Neural cell (in vitro differentiated cells): ENCODE measurements at regions not wholly inside any gene's neighbourhood (a gene's known extent, or its start where the extent isn't known, plus 50 kb on each side); places are given as distances from the start of the nearest gene placed in this dataset.

Source experiments
- H2AFZ ChIP-seq: fragments of 200-600, 300-800 bp; sonication (generic), shearing (Covaris generic); 2 replicates; pipeline ENCODE4 v1.6.0; 2014; ENCODE audit warnings: low read depth, mild to moderate bottlenecking, antibody characterized with exemption, low read length, moderate library complexity
- H3F3A ChIP-seq: fragments of 200-600 bp; shearing (Covaris generic); 2 replicates; pipeline ENCODE4 v1.6.1; 2016; ENCODE audit warnings: mild to moderate bottlenecking, moderate library complexity, mixed read lengths, antibody characterized with exemption, low read length; ENCODE audit not compliant: insufficient read depth, poor library complexity, severe bottlenecking
- H3K27ac ChIP-seq: fragments of 200-600, 300-800 bp; sonication (generic), shearing (Covaris generic); 2 replicates; pipeline ENCODE4 v1.5.1; 2014; ENCODE audit warnings: mild to moderate bottlenecking, low read length, moderate library complexity
- H3K27me3 ChIP-seq: fragments of 300-800, 200-600 bp; sonication (generic), shearing (Covaris generic); 2 replicates; pipeline ENCODE4 v1.6.0; 2014; ENCODE audit warnings: mild to moderate bottlenecking, low read depth, low read length, moderate library complexity; ENCODE audit not compliant: insufficient read depth
- H3K36me3 ChIP-seq: fragments of 300-800, 200-600 bp; sonication (generic), shearing (Covaris generic); 2 replicates; pipeline ENCODE4 v1.5.1; 2014; ENCODE audit warnings: mild to moderate bottlenecking, antibody characterized with exemption, low read length, moderate library complexity; ENCODE audit not compliant: insufficient read depth
- H3K4me2 ChIP-seq: fragments of 300-800, 200-600 bp; sonication (generic), shearing (Covaris generic); 2 replicates; pipeline ENCODE4 v1.6.0; 2014; ENCODE audit warnings: mild to moderate bottlenecking, low read length
- H3K4me3 ChIP-seq: fragments of 300-800, 200-600 bp; sonication (generic), shearing (Covaris generic); 2 replicates; pipeline ENCODE4 v1.5.1; 2014; ENCODE audit warnings: mild to moderate bottlenecking, low read length, moderate library complexity
- H3K79me2 ChIP-seq: fragments of 200-600 bp; shearing (Covaris generic); replicated peaks from 2 replicates; pipeline ENCODE4 v1.6.0; 2014; ENCODE audit warnings: mild to moderate bottlenecking, low read length, moderate library complexity; ENCODE audit not compliant: insufficient read depth
- H3K9ac ChIP-seq: fragments of 300-800, 200-600 bp; sonication (generic), shearing (Covaris generic); 2 replicates; pipeline ENCODE4 v1.6.1; 2016; ENCODE audit warnings: mild to moderate bottlenecking, low read length, mixed read lengths
- H3K9me2 ChIP-seq: fragments of 200-600 bp; shearing (Covaris generic); 2 replicates; pipeline ENCODE4 v1.6.1; 2016; ENCODE audit warnings: mild to moderate bottlenecking, low read length, mixed read lengths; ENCODE audit not compliant: insufficient read depth
- H3K9me3 ChIP-seq: fragments of 200-600, 300-800 bp; sonication (generic), shearing (Covaris generic); 2 replicates; pipeline ENCODE4 v1.6.1; 2016; ENCODE audit warnings: mild to moderate bottlenecking, mixed run types, low read length, moderate library complexity, mixed read lengths
- H4K20me1 ChIP-seq: fragments of 200-600 bp; shearing (Covaris generic); 2 replicates; pipeline ENCODE4 v1.6.1; 2016; ENCODE audit warnings: mild to moderate bottlenecking, mixed run types; ENCODE audit not compliant: insufficient read depth
- EP300 ChIP-seq: fragments of 450-650 bp; conservative IDR thresholded peaks from 2 replicates; pipeline ENCODE4 v1.6.1; 2014; ENCODE audit warnings: antibody characterized with exemption, mild to moderate bottlenecking, moderate library complexity; ENCODE audit not compliant: poor library complexity, severe bottlenecking
- EZH2 ChIP-seq: fragments of 200-600, 300-800 bp; shearing (Covaris generic), sonication (generic); IDR thresholded peaks from 2 replicates; pipeline ENCODE4 v1.6.1; 2014; ENCODE audit warnings: antibody characterized with exemption, low read length, borderline replicate concordance, mild to moderate bottlenecking; ENCODE audit not compliant: insufficient read depth, poor library complexity, severe bottlenecking
- MXI1 ChIP-seq: fragments of 450-650 bp; conservative IDR thresholded peaks from 2 replicates; pipeline ENCODE4 v1.6.1; 2014; ENCODE audit warnings: antibody characterized with exemption, mild to moderate bottlenecking; ENCODE audit not compliant: poor library complexity, severe bottlenecking
- POLR2AphosphoS5 ChIP-seq: IDR thresholded peaks from 2 replicates; pipeline ENCODE4 v1.6.1; 2012
- RAD21 ChIP-seq: fragments of 450-650 bp; conservative IDR thresholded peaks from 2 replicates; pipeline ENCODE4 v1.6.1; 2014; ENCODE audit warnings: antibody characterized with exemption, mild to moderate bottlenecking, moderate library complexity
- SMC3 ChIP-seq: fragments of 450-650 bp; conservative IDR thresholded peaks from 2 replicates; pipeline ENCODE4 v1.6.1; 2014; ENCODE audit warnings: antibody characterized with exemption, mild to moderate bottlenecking, moderate library complexity; ENCODE audit not compliant: poor library complexity
- TAF1 ChIP-seq: IDR thresholded peaks from 2 replicates; pipeline ENCODE4 v1.6.1; 2012; ENCODE audit warnings: low read depth
- TF ChIP-seq, protein P1 (sequence below): fragments of 450-650 bp; IDR thresholded peaks from 2 replicates; pipeline ENCODE4 v1.5.1; 2014; ENCODE audit warnings: antibody characterized with exemption, mild to moderate bottlenecking, moderate library complexity; ENCODE audit not compliant: poor library complexity, severe bottlenecking
- TF ChIP-seq, protein P2 (sequence below): IDR thresholded peaks from 2 replicates; pipeline ENCODE4 v1.6.1; 2012; ENCODE audit warnings: borderline replicate concordance

DNA sequence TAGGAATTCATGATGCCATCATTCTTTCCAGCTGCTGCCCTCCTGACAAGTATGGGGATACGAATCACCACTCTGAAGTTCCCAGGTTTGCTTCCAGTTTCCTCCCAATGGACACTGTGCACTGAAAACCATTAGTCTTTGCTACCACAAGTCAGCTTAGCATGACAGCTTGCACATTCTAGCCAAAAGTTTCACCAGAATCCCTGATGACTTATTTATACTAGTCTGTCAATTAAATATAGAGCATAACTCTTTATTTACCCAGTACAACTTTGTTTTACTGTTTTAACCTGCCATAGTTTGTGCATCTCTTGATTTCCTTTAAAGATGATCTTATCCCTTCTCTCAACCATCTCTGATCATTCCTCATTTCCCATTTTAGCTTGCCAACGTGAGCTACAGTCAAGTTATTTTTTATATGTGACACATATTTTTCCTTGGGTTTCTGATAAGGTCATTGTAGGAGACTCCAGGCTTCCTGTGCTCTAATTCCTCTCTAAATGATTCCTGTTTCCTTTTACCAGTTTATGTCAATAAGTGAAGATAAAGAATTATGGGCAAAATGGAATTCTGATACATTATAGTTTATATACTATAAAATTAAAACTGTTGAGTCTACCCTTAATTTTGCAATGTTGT, 167.5 kb upstream of the MEOX2 start:
- Histone ChIP-seq H3K4me2 (no peak overlapping the region), H3K27ac (no peak overlapping the region), H3K36me3 (no peaks in the 10 kb centered on the region), H3K9me2 (no peaks in the 10 kb centered on the region), H3K9ac (no peak overlapping the region), H3K9me3 (no peaks in the 10 kb centered on the region), H3K4me3 (no peak overlapping the region), H3K27me3 (no peaks in the 10 kb centered on the region), H3F3A (no peaks in the 10 kb centered on the region), H3K79me2 (no peaks in the 10 kb centered on the region), H4K20me1 (no peaks in the 10 kb centered on the region), H2AFZ (no peak overlapping the region)
- no peak for TF ChIP-seq MXI1
- TF ChIP-seq TAF1 = no peak
- TF ChIP-seq, protein P1, sequence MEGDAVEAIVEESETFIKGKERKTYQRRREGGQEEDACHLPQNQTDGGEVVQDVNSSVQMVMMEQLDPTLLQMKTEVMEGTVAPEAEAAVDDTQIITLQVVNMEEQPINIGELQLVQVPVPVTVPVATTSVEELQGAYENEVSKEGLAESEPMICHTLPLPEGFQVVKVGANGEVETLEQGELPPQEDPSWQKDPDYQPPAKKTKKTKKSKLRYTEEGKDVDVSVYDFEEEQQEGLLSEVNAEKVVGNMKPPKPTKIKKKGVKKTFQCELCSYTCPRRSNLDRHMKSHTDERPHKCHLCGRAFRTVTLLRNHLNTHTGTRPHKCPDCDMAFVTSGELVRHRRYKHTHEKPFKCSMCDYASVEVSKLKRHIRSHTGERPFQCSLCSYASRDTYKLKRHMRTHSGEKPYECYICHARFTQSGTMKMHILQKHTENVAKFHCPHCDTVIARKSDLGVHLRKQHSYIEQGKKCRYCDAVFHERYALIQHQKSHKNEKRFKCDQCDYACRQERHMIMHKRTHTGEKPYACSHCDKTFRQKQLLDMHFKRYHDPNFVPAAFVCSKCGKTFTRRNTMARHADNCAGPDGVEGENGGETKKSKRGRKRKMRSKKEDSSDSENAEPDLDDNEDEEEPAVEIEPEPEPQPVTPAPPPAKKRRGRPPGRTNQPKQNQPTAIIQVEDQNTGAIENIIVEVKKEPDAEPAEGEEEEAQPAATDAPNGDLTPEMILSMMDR = no peak
- no peak for TF ChIP-seq POLR2AphosphoS5
- no peak for TF ChIP-seq SMC3
- no peak for TF ChIP-seq EZH2
- no peak for TF ChIP-seq EP300
- no peak for TF ChIP-seq RAD21

DNA sequence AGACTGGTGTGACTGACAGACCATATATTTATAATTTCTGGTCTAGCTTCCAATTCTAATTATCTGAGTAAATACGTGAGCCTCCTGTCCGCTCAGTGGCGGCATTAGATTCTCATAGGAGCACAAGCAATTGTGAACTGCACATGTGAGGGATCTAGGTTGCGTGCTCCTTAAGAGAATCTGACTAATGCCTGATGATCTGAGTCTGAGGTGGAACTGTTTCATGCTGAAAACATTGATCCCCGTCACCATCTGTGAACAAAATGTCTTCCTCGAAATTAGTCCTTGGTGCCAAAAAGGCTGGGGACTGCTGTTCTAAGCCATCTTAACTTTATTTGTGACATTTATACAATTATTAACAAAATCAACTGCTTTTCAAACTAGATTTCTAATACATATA, 164.7 kb upstream of the MEOX2 start:
- H3K27me3 ChIP-seq = no peaks in the 10 kb centered on the region
- H4K20me1 ChIP-seq = no peaks in the 10 kb centered on the region
- H2AFZ ChIP-seq = no peak overlapping the region
- no peak for TF ChIP-seq TAF1
- no peak for TF ChIP-seq EP300
- no peak for TF ChIP-seq MXI1
- TF ChIP-seq SMC3 = no peak
- TF ChIP-seq POLR2AphosphoS5 = no peak
- TF ChIP-seq, protein P2, sequence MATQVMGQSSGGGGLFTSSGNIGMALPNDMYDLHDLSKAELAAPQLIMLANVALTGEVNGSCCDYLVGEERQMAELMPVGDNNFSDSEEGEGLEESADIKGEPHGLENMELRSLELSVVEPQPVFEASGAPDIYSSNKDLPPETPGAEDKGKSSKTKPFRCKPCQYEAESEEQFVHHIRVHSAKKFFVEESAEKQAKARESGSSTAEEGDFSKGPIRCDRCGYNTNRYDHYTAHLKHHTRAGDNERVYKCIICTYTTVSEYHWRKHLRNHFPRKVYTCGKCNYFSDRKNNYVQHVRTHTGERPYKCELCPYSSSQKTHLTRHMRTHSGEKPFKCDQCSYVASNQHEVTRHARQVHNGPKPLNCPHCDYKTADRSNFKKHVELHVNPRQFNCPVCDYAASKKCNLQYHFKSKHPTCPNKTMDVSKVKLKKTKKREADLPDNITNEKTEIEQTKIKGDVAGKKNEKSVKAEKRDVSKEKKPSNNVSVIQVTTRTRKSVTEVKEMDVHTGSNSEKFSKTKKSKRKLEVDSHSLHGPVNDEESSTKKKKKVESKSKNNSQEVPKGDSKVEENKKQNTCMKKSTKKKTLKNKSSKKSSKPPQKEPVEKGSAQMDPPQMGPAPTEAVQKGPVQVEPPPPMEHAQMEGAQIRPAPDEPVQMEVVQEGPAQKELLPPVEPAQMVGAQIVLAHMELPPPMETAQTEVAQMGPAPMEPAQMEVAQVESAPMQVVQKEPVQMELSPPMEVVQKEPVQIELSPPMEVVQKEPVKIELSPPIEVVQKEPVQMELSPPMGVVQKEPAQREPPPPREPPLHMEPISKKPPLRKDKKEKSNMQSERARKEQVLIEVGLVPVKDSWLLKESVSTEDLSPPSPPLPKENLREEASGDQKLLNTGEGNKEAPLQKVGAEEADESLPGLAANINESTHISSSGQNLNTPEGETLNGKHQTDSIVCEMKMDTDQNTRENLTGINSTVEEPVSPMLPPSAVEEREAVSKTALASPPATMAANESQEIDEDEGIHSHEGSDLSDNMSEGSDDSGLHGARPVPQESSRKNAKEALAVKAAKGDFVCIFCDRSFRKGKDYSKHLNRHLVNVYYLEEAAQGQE = no peak
- no peak overlapping the region for H3K4me3 ChIP-seq
- H3K36me3 ChIP-seq = no peaks in the 10 kb centered on the region
- no peak overlapping the region for H3K9ac ChIP-seq
- H3K4me2 ChIP-seq = no peak overlapping the region
- H3K9me2 ChIP-seq = no peaks in the 10 kb centered on the region
- no peaks in the 10 kb centered on the region for H3K79me2 ChIP-seq
- H3F3A ChIP-seq = no peaks in the 10 kb centered on the region
- H3K9me3 ChIP-seq = no peaks in the 10 kb centered on the region
- no peak overlapping the region for H3K27ac ChIP-seq
